NCI-H1930 (cell line): ENCODE measurements at regions not wholly inside any gene's neighbourhood (a gene's known extent, or its start where the extent isn't known, plus 50 kb on each side); places are given as distances from the start of the nearest gene placed in this dataset.
"Not testable (repeated sequence)": the region's sequence is repeated elsewhere in the genome, so short reads cannot be mapped to it uniquely, and the experiment has no call there.

Experiments used
- DNase-seq, 2 experiments: peaks; one replicate each; lab custom pipeline; 2025; lab: John Stamatoyannopoulos, UW

GRCh38 chr2:219726916-219727315 is 99.5 kb downstream of the SLC4A3 start:
- no peak for DNase-seq

DNA sequence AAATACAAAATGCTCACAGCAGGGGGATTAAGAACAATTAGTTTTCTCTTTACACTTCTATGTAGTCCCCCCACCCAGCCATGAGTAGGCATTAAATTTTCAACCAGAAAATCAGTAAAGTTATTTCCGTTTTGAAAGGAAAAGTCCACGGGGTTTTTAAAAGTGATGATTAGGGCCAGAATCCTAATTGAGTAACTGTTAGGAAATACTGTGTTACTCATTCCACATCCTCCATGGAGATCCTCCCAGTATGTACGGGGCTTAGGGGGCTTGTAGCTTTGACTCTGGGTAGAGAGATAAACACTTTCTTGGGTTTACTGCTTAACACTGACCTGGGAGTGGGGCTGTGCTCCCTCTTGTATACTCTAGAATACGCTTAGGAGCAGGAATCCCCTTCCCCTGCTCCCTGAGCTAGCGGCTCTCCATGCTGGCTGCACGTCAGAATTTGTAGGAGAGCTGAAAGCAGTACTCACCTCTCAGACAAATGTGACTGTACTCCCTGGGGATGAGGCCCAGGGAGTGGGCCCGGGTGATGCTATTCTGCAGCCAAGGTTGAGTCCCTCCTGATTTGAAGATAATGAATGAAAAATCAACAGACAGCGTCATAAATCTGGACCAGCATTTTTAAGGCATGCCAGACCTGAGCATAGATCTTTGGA is 100.5 kb downstream of the SLC4A3 start:
- no peak for DNase-seq

- DNase-seq, result no peak
These were observed 101.6 kb downstream of the SLC4A3 start for GRCh38 chr2:219728991-219729487.

DNA sequence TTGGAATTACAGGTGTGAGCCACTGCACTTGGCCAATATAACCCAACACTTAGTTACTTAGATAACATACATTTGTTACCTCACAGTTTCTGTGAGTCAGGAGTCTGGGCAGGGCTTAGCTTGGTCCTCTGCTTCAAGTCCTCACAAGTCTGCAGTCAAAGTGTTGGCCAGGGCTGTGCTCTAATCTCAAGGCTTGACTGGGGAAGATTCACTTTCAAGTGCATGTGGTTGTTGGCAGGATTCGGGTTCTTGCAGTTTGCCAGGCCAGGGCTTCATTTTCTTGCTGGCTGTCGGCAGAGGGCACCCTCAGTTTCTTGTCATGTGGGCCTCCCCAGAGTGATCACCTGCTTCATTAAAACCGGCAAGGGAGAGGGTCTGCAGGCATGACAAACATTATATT is 103.7 kb downstream of the SLC4A3 start:
- DNase-seq, result no peak

DNA sequence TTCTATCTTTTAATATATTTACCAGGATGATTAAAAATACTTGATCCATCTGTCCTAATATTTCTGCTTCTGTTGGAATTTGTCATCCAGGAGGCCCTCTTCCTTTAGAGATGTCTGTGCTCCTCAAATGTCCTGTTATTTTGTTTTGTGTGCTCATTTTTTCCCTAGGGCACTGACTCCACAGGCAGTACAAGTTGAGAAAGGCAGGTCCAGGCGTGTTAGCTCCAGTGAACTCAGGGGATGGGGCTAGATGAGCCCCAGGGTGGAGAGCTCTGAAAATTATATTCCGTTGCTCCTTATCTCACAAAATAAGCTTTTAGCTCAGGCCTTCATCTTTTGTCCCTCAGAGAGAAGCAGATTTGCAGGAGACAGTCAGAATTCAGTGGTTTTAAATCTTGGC is 105.7 kb downstream of the SLC4A3 start:
- DNase-seq, result no peak

- DNase-seq, result no peak
These were observed 106.3 kb downstream of the SLC4A3 start for GRCh38 chr2:219733746-219734145.

GRCh38 chr2:219736209-219736608 is 108.8 kb downstream of the SLC4A3 start:
- peak in 1 of 2 experiments; percentile 5 for DNase-seq

- DNase-seq, result peak; percentile 12 to 14
These were observed 109.9 kb downstream of the SLC4A3 start for GRCh38 chr2:219737270-219737691.

DNA sequence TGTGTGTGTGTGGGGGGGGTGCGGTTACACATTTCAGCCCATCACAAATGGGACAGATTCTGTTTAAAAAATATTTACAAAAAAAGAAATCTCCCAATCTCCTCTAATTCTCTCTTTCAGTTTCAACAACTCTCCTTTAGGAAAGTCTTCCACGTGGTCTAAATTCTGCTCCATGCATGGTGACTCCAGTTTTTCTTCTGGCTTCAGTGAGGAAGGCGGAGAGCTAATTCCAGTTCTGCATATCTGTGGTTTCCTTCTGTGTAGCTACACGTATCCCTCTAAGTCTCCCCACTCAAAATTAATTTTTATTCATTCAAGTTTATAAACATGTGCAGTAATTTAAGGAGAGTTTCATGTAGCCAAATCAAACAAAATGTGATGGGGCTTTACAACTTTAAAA is 111.6 kb downstream of the SLC4A3 start:
- no peak for DNase-seq

DNA sequence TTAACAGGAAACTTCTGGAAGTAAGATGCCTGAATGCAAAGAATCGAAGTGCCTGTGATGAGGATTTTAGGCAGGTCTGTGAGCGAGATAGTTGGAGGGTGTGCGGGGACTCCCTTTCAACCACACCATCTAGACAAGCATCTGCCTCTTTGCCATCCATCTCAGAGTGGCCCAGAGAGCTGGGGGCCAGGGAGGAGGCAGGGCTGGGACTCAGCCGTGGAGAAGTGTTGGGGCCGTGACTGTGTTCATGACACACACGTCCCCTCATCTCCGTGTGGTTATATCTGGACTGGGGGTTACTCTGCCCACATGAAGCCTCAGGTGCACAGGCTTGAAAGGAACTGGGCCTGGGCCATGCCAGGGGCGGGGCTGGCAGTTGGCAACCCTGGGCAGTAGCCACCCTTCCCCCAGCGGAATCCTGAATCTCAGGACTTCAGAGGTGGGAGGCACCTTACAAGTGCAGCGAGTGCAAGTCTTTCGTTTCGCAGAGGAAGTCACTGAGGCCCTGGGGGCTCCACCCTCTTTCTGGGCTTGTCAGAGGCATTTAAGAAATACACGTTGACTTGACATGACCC is 112.5 kb downstream of the SLC4A3 start:
- DNase-seq, result no peak

DNA sequence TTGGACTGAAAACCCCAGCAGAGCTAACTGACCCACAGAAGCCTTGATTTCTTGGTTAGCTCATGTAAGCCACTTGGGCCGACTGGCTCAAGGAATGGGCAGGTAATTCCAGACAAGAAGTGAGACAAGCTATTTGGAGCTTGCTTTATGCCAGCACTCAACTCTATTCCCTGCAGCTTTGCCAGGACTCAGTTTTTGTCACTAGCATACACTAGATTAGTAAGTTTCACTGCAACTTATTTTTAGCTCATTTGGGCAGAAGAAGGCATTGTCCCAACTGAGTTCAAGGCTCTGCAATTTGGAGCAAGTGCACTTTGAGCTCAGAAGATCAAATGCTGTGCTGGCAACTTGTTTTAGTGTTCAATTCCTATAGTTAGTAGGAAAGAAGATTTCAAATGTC is 116.1 kb downstream of the SLC4A3 start:
- no peak for DNase-seq

DNA sequence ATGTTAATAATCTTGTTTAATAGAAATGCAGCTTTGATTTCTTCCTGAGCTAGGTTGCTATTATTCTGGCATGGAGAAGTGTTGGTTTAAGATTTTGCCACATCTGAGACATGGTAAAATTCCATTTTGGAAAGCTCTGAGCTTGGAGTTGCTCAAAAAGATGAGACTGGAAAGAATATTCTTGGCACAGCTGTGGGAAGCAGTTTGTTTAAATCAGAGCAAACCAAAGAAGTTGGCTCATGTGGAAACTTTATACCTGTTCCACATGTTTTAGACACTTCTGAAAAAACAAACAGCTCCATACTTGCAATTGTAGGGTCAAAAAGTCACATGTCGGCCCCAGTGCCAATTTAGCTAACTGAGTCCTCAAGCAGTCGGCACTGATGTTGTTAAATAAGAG is 116.6 kb downstream of the SLC4A3 start:
- no peak for DNase-seq

DNA sequence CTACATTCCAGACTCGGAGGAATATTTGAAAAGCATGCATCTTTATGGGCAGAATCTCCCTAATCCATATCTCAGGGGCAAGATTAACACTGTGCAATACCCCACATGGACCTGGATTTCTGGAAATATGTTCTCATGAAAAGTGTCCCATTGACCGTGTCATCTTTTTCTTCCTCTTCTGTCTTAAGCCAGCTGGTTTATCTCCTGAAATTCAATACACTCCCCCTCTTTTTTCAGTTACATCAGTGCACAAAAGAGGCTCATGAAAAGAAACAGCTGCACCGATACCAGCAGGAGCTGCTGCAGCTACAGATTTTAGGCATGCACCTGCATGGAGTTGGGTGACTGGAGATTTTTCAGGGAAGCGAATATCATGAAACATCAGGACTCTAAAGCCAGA is 117.2 kb downstream of the SLC4A3 start:
- DNase-seq, result no peak

GRCh38 chr2:219747637-219748036 is 120.2 kb downstream of the SLC4A3 start:
- no peak for DNase-seq

GRCh38 chr2:219748671-219749570 is 121.5 kb downstream of the SLC4A3 start:
- no peak for DNase-seq

DNA sequence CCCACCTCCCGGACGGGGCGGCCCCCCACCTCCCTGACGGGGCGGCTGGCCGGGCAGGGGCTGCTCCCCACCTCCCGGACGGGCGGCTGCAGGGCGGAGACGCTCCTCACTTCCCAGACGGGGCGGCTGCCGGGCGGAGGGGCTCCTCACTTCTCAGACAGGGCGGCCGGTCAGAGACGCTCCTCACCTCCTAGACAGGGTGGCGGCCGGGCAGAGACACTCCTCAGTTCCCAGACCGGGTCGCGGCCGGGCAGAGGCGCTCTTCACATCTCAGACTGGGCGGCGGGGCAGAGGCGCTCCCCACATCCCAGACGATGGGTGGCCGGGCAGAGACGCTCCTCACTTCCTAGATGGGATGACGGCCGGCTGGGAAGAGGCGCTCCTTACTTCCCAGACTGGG is 123.7 kb downstream of the SLC4A3 start:
- not testable (repeated sequence) for DNase-seq

GRCh38 chr2:219752726-219753125 is 125.3 kb downstream of the SLC4A3 start:
- no peak for DNase-seq

DNA sequence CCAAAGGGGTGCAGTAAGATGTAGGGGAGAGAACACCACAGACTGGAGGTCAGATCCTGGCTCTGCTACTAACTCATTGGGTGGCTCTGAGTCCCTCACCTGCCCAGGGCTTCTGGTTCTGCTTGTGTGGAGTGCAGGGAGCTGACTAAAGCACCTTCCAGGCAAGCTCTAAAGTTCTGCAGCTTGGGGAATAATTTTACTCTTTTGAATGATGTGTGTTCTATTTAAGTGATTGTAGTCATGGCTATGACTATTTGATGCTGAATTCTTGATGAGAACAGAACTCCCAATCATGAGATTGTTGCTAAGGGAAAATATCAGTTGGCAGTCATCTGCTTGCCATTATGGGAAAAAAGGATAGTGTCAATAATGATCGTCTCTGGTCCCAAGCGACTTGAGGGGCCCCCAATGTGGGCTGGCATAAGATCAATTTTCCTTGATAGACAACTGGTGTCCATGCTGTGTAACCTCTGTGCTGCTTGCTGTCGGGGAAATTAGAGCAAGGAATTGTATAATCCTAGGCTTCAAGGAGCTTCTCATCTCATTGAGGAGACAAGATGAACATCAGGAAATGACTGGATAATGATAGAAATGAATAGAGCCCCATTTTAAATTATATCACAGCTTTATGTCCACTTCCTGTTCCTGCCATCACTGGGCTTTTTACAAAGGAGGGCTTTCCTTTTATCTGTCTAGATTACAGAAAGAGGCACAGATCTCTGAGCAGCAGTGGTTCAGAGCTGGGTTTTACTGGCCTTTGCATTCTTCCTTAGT is 131.7 kb downstream of the SLC4A3 start:
- DNase-seq, result no peak

DNA sequence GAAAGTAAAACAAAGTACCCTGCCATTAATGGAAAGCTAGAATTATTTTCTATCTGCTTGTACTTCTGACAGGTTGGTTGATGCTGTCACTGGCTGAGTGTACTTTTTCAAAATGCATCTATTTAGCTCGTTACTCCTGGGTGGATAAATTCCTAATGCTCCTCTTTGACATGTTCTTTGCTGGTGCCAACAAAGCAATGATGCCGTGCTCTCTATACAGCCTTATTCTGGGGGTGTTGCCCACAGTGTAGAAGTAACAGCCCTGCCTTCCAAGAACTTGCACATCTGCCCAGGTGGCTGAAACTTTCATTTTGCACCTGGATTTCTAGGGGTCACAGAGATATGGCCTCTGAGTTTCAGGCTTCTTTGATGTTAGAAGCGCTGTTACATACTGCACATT is 132.4 kb downstream of the SLC4A3 start:
- no peak for DNase-seq

GRCh38 chr2:219765231-219765911 is 137.9 kb downstream of the SLC4A3 start:
- no peak for DNase-seq

GRCh38 chr2:219766658-219767057 is 139.2 kb downstream of the SLC4A3 start:
- DNase-seq, result no peak
